HG03064 (cell line): ENCODE measurements at regions not wholly inside any gene's neighbourhood (a gene's known extent, or its start where the extent isn't known, plus 50 kb on each side); places are given as distances from the start of the nearest gene placed in this dataset.

ENCODE experiments used
- ATAC-seq: cut with Tn5 transposase; IDR thresholded peaks from one replicate; pipeline ENCODE4 v1.9.1; 2021; ENCODE audit warnings: low read depth; ENCODE audit not compliant: unreplicated experiment

DNA sequence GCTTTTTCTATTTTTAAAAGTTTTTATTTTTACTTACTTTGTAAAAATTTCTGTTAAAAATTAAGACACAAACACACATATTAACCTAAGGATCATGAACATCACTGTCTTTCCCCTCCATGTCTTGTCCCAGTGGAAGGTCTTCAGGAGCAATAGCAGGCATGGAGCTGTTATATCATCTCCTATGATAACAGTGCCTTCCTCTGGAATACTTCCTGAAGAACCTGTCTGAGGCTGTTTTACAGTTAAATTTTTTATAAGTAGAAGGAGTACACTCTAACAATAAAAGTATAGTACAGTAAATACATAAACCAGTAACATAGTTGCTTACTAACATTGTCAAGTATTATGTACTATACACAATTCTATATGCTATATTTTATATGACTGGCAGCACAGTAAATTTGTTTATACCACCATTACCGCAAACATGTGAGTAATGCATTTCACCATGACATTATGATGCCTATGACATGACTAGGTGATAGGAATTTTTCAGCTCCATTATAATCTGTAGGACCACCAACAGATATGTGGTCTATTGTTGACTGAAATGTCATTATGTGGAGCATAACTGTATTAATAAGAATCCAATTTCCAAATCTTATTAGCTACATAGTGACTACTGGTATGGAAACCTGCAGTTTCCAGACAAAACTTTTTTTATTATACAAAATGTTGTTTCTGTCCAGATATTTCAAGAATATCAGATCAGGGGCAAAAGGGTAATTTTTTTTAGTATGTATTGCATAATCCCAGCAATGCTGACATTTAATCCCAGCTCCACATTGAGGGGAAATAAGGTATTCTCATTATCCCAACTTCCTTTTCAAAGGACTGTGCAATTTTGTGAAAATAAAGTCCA lies 337.2 kb upstream of the SLC39A10 start:
- ATAC-seq: no peak

DNA sequence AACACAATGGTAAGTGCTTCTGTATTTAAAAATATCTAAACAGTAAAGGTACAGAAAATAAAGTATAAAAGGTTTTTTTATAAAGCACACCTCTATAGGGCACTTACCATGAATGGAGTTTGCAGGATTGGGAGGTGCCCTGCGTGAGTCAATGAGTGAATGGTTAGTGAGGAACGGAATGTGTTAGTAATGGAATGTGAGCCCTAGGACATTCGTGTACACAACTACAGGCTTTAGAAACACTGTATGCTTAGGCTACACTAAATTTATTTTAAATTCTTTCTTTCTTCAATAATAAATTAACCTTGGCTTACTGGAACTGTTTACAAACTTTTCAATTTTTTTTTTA lies 337.9 kb upstream of the SLC39A10 start:
- ATAC-seq: no peak

DNA sequence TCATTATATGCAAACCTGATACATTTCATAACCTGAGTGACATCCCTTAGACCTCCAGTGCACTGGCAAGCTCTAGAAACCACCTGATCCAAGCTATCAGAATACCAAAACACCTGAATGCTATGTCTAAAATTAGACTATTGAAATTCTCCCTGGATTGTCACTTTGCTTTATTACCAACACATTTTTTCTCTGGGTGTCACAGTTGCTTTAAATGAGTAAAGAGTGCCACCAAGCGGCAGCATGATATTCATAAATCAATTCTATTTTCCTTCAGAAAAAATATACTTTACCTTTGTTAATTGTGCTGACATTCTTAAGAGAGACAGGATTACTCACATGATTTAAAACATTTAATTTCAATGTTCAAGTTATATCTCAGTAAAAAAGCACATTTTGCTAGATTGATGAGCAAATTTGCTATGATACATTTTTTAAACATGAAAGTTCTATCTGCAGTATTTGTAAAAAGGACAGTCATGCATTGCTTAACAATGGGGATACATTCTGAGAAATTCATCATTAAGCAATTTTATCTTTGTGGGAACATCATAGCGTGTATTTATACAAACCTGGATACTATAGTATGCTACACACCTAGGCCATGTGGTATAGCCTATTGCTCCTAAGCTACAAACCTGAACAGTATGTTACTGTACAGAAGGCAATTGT lies 338.4 kb upstream of the SLC39A10 start:
- ATAC-seq: no peak

DNA sequence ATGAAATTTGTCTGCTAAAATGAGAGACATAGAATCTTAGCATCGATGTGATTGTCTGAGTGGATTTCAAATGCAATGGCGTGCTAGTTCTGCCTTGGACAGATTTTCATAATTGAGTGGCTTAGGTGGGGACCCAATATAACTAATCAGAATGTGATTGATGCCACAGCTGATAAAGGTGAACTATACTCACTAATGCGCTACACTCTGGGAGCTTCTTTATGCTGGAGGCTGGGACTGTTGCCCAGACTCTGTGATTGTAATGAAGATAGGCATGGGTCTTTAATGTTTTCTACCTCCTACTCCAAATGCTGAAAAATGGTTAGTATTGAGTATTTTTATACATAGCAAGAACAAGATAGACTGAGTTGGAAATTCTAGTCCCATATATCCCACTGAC lies 339.5 kb upstream of the SLC39A10 start:
- no peak for ATAC-seq

DNA sequence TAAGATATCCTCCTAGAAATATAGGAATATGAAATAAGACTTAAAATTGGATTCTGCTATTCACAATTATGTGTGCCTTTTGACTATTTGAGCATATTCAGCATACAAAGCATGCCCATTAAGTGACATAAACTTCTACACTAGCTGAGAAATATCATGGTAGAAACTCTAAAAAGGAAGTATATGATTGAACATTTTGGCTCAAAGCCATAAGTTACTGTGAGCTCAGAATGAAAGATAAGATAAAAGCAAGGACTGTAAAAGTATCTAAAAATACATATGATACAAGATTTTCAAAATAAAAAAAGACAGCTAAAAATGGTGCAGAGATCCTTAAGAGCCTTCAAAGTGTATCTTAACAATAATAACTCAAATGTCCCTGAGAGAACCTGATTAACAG lies 340.5 kb upstream of the SLC39A10 start:
- no peak for ATAC-seq

DNA sequence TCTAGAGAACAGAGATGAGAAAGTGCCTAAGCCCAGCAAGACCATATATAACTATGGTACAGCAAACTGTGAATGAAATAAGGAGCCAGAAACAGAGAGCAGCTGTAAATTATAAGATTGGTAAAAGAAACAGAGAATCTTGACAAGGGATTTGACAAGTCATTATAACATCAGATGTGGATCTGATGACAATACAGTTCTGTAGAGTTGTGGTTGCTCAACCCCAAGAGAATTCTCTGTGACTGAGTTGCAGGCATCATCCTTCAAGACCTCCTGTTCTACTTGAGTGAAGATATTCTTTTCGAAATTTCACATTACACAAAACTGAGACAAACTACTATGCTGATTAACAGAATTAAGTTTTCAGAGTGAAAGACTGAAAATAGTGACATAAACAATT lies 343.1 kb upstream of the SLC39A10 start:
- ATAC-seq: peak; percentile 92

DNA sequence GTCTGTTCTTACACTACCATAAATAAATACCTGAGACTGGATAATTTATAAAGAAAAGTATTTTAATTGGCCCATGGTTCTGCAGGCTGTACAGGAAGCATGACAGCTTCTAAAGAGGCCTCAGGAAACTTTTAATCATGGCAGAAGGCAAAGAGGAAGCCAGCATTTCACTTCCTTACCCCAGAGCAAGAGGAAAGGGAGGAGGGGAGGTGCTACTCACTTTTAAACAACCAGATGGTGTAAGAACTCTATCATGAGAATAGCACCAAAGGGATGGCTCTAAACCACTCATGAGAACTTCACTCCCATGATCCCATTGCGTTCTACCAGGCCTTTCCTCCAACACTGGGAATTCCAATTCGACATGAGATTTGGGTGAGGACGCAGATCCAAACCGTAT lies 344.4 kb upstream of the SLC39A10 start:
- no peak for ATAC-seq

DNA sequence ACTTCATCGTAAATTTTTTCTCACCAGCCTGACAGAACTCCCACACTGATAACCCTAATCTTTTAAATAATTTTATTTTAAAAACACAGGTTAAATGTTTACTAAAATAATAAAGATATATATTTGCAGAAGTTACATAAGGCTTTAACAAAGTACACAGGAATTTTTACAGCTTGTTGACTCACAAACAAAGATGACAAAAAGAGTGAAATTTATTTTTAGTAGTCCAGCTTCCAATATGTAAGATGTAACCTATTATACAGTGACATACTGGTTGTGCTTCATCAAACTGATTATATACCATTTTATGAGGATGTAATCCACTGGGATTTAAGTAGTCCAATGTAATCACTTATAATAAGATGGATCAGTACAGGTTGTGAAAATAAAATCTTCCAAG lies 348.9 kb upstream of the SLC39A10 start:
- ATAC-seq: no peak

DNA sequence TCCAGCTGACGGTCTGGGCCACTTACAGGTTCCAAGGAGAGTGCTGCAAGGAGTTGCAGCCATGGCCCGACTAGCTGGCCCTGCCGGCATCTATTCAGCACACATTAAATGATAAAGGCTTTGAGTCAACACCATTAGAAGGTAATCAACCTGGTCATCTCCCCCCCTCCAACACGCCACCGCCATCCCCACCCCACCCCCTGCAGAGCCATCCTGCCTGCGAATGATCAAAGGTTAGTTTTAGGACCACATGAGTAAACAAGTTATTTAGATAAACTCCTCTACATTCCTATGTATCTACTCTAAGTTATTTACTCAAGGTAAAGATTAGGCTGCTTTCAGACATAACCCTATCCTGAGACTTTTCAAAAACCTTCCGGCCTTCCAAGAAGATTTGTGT lies 349.3 kb upstream of the SLC39A10 start:
- ATAC-seq: no peak

DNA sequence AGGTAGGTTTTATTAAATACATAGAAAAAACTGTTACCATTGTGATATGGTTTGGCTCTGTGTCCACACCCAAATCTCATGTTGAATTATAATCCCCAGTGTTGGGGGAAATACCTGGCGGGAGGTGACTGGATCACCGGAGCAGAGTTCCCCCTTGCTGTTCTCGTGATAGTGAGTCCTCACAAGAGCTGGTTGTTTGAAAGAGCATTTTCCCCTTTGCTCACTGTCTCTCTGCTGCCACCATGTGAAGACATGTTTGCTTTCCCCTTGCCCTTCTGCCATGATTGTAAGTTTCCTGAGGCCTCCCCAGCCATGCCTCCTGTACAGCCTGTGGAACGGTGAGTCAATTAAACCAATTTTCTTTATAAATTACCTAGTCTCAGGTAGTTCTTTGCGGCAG lies 352.7 kb upstream of the SLC39A10 start:
- ATAC-seq: no peak

DNA sequence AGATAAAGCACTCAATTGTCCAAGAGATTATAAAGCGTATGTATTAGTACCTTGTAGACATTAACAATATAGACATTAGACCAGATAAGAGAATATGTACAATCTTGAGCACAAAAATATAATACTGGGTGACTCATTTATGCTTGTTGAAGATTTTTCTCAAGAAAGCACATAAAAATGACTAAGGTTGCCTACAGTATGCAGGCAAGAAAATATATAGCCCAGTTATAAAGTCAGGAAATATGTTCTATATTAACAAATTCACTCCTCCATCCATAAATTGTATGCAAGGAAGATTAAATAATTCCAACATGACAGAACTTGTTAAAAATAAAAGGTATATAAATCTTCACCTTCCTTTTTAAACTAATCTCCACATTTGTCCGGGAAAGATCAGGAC lies 356.4 kb upstream of the SLC39A10 start:
- ATAC-seq: no peak

DNA sequence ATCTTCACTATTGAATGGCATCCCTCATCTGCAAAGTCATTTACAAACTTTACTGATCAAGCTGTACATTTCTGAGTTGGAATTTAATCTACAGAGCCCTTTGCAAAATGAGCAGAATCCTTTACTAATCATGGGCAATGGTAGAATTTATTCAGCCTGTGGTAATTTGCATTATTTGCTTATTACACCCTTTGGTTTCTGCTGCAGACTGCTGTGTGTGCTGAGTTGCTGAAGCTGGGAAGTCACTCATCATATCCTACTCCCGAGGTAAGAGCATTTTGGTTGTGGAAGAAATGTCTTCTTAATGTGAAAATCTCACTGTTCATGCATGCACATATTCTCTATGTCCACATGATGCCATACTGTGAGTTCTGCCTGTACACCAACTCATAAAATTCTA lies 357.4 kb upstream of the SLC39A10 start:
- no peak for ATAC-seq

DNA sequence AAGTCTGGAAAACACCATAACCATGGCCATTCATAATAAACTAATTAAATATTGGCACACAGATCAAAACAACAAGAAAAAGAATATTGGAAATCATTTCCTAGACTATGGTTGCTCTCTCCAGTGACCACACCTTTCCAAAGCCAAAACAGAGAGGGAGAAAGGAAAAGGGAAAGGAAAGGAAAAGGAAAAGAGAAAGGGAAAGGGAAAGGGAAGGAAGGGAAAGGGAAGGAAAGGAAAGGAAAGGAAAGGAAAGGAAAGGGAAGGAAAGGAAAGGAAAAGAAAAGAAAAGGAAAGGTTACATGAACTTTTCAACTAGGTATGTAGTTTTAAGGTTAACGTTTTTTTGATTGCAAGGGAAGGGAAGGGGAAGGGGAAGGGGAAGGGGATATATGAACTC lies 360.5 kb upstream of the SLC39A10 start:
- ATAC-seq: no peak

DNA sequence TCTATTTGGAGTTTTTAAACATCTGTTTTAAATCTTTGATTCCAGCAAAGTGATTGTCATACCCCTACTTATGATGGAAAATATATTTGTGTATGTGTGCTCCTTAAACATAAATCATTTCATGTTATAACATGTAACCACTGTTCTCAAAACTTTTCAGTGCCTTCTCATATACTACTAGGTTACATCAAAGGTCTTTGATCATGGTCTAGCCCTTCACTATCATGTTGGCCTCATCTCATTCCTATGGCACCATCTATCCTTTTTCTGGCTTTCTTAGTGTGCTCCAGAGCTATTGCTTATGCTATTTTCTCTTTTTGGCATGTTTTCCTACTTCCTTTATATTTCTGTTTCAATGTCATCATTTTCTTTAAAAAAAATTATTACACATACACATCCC lies 367.9 kb upstream of the SLC39A10 start:
- no peak for ATAC-seq

DNA sequence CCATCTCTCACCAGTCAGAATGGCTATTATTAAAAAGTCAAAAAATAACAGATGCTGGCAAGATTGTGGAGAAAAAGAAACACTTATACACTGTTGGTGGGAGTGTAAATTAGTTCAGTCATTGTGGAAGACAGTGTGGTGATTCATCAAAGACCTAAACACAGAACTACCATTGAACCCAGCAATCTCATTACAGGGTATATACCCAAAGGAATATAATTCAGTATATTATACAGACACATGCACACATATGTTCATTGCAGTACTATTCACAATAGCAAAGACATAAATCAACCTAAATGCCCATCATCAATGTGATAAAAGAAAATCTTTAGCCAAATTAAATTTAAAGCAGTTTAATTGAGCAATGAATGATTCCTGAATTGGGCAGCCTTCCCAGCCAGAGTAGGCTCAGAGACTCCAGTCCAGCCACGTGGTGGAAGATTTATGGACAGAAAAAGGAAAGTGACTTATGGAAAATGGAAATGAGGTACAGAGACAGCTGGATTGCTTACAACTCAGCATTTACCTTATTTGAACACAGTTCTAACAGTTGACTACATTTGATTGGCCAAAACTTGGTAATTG lies 377.1 kb upstream of the SLC39A10 start:
- ATAC-seq: no peak

DNA sequence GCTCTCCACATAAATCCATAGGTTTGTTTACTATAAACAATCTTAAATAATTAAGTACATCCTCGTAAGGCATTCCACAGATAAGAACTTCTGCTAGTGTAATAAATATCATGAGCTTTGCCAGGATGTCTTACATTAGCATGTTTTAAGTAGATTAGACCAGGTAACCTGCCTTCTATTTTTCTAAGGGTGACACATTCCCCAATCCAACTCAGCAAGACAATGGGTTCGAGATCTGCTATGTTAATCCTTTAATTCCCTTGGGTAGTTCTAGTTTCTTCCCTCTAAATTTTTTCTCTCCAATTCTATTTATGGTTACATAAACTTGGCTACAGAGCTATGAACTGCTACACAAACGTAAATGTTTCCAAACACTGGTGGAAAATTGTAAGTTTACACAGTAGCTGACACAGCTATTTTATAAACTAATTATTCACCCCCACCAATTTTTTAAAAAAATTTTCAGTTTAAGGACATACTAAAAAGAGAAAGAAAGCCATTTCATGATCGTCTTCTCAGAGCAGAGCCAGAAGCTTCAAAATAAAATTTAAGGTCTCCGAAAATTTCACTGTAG lies 386.5 kb upstream of the SLC39A10 start:
- ATAC-seq: no peak

DNA sequence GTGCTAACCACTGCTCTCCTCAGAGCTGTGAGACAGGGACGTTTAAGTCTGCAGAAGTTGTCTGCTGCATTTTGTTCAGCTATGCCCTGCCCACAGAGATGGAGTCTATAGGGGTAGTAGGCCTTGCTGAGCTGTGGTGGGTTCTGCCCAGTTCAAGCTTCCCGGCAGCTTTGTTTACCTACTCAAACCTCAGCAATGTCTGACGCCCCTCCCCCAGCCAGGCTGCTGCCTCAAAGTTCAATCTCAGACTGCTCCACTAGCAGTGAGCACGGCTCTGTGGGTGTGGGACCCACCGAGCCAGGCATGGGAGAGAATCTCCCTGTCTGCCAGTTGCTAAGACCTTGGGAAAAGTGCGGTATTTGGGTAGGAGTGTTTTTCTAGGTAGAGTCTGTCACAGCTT lies 387.8 kb upstream of the SLC39A10 start:
- ATAC-seq: no peak

DNA sequence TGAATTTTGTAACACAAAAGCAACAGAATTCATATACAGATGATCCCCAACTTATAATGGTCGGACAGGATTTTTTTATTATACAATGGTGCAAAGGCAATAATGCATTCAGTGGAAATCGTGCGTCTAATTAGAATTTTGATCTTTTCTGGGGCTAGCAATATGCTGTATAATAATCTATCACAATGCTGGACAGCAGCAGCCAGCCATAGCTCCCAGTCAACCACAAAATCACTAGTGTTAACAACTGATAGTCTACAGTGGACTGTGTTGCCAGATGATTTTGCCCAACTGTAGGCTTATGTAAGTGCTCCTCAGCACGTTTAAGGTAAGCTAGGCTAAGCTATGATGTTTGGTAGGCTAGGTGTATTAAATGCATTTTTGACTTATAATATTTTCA lies 399.0 kb upstream of the SLC39A10 start:
- ATAC-seq: no peak

DNA sequence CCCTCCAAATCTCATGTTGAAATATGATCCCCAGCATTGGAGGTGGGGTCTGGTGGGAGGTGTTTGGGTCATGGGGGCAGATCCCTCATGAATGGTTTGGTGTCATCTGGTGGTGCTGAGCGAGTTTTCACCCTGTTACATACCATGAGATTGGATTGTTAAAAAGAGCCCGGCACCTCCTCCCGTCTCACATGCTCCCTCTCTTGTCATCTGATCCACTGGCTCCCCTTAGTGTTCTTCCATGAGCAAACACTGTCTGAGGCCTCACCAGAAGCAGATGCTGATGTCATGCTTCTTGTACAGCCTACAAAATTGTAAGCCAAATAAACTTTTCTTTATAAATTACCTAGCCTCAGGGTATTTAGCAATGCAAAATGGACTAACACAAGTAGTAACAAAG lies 405.0 kb upstream of the SLC39A10 start:
- no peak for ATAC-seq

DNA sequence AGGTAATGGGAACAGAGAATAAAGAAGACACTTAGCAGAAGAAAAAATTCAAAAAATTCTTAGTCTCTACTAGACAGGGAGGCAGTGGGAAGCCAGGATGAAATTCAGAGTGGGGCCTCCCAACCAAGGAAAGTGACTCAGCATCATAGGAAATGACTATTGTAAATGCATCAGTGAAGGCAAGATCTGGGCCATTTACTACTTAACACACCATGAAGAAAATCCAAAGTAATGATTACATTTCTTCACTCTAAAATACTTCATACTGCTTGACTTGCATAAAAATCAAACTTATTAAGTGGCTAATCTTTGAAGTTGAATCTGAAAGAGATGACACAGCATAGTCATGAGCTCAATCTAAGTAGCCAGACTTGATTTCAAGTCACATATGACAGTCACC lies 405.8 kb upstream of the SLC39A10 start:
- no peak for ATAC-seq

DNA sequence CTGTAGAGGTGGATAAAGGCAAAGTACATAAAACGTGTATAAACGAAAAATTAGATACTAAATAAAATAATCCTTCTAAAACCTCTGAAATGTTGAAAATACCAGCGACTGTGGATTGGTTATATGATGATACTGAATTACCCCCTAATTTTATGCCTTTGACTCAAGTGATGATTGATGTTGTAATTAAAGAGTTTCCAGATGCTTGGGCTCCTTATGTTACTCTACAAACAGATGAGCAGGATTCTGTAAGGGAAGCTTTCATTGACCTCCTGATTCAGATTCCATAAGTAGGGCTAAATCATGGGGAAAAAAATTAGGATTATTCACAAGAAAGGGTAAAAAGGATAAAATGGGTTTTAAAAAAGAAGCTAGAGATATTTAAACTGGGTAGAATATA lies 418.2 kb upstream of the SLC39A10 start:
- ATAC-seq: no peak

DNA sequence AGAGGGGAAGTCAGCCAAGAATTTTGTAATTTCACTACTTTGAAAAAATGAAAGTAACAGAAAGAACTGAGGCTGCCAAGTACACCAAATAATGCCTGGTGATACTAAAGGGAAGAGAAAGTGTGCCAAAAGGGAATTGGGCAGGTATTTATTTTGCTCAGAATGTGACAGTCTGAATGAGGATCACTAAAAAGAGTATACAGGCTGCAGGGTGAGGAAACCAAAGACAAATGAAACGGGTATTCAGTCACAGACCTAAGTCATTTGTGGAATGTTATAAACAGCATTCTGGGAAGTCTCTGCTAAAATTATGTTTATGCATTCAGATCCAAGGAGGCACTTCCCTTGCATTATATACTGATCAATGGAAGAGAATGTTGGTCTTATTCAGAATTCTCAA lies 418.6 kb upstream of the SLC39A10 start:
- ATAC-seq: no peak
